A549 (cell line): ENCODE measurements at regions not wholly inside any gene's neighbourhood (a gene's known extent, or its start where the extent isn't known, plus 50 kb on each side); places are given as distances from the start of the nearest gene placed in this dataset.

Experiments
- ATAC-seq, 2 experiments: fragments of 200-7000 bp in 1 of 2; fragments of >200 bp in 1 of 2; cut with Nextera tagmentation in 1 of 2; cut with Tn5 transposase in 1 of 2; 3 replicates each; pipeline versions ENCODE4 v1.8.0 to v1.9.1; 2018 to 2020; ENCODE audit warnings: mild to moderate bottlenecking in 1 of 2, moderate library complexity in 1 of 2
- CTCF ChIA-PET: fragments of 300-600 bp; sonication (Branson Sonifier 250); formaldehyde crosslinking; extraction: SDS; loops from one replicate; lab custom pipeline; 2021; ENCODE audit warnings: antibody characterized with exemption, inconsistent platforms; lab: Yijun Ruan, JAX
- POLR2A ChIA-PET: fragments of 350-600 bp; formaldehyde crosslinking; extraction: SDS; loops from one replicate; lab custom pipeline; 2021; ENCODE audit warnings: antibody characterized with exemption, inconsistent platforms; lab: Yijun Ruan, JAX
- DNase-seq, 2 experiments: peaks; one replicate each; pipeline versions ENCODE4 v3.0.0 to v3.0.0-alpha.2; 2011 to 2016; ENCODE audit warnings: low read depth in 1 of 2, low spot score in 1 of 2
- FAIRE-seq: peaks from 2 replicates; lab custom pipeline; 2011; peaks lifted over from hg19 to GRCh38; lab: Jason Lieb, UNC
- H3K27ac ChIP-seq, 2 experiments: fragments of >200 bp; sonication (Bioruptor Twin); formaldehyde crosslinking; 3 replicates each; pipeline ENCODE4 v1.5.1; 2016 to 2017
- H3K4me1 ChIP-seq: fragments of >200 bp; sonication (Bioruptor Twin); formaldehyde crosslinking; 3 replicates; pipeline ENCODE4 v1.6.1; 2016
- H3K4me2 ChIP-seq: fragments of >200 bp; sonication (Bioruptor Twin); formaldehyde crosslinking; 3 replicates; pipeline ENCODE4 v1.6.1; 2016
- H3K4me3 ChIP-seq: fragments of >200 bp; sonication (Bioruptor Twin); formaldehyde crosslinking; 3 replicates; pipeline ENCODE4 v1.5.1; 2016
- H3K9me3 ChIP-seq: fragments of >200 bp; sonication (Bioruptor Twin); formaldehyde crosslinking; 3 replicates; pipeline ENCODE4 v1.6.1; 2016
- CBX2 ChIP-seq: fragments of 200-600 bp; sonication (generic); IDR thresholded peaks from 2 replicates; pipeline ENCODE4 v1.6.1; 2016; ENCODE audit warnings: low read depth, mild to moderate bottlenecking, borderline replicate concordance
- CBX8 ChIP-seq: fragments of 200-600 bp; sonication (generic); IDR thresholded peaks from 2 replicates; pipeline ENCODE4 v1.6.1; 2016
- CEBPB ChIP-seq, 2 experiments: fragments of >200 bp in 1 of 2; sonication (Bioruptor Twin) in 1 of 2; formaldehyde crosslinking in 1 of 2; IDR thresholded peaks; 2 replicates each; pipeline ENCODE4 v1.6.1; 2012 to 2016
- CHD2 ChIP-seq: fragments of 150-350 bp; IDR thresholded peaks from 2 replicates; pipeline ENCODE4 v1.6.1; 2014; ENCODE audit warnings: low read length; ENCODE audit not compliant: partially characterized antibody
- CTCF ChIP-seq: fragments of >200 bp; sonication (Bioruptor Twin); formaldehyde crosslinking; IDR thresholded peaks from 3 replicates; pipeline ENCODE4 v1.5.1; 2016
- E2F6 ChIP-seq: IDR thresholded peaks from 2 replicates; pipeline ENCODE4 v1.6.1; 2012; ENCODE audit warnings: low read depth, borderline replicate concordance
- EHF ChIP-seq: fragments of 250-450 bp; sonication (Bioruptor Pico); IDR thresholded peaks from 2 replicates; pipeline ENCODE4 v1.5.0; 2020; ENCODE audit warnings: mild to moderate bottlenecking
- ELK1 ChIP-seq: fragments of 150-350 bp; IDR thresholded peaks from 2 replicates; pipeline ENCODE4 v1.6.1; 2014; ENCODE audit warnings: low read depth, mild to moderate bottlenecking, low read length
- FOXS1 ChIP-seq: fragments of 250-450 bp; sonication (Bioruptor Pico); IDR thresholded peaks from 2 replicates; pipeline ENCODE4 v1.5.0; 2020; ENCODE audit warnings: mild to moderate bottlenecking, moderate library complexity
- HDAC2 ChIP-seq: fragments of 200-600 bp; sonication (generic); IDR thresholded peaks from 2 replicates; pipeline ENCODE4 v1.6.1; 2016
- HES2 ChIP-seq: fragments of >200 bp; sonication (Bioruptor Twin); formaldehyde crosslinking; IDR thresholded peaks from 2 replicates; pipeline ENCODE4 v1.6.1; 2016
- HEYL ChIP-seq: fragments of 250-450 bp; sonication (Bioruptor Pico); IDR thresholded peaks from 2 replicates; pipeline ENCODE4 v1.8.0; 2021; ENCODE audit warnings: mild to moderate bottlenecking, moderate library complexity
- HOXB13 ChIP-seq: fragments of 250-450 bp; sonication (Bioruptor Pico); IDR thresholded peaks from 2 replicates; pipeline ENCODE4 v1.5.0; 2020; ENCODE audit warnings: low read depth, mild to moderate bottlenecking, moderate library complexity
- HOXB5 ChIP-seq: fragments of 250-450 bp; sonication (Bioruptor Pico); IDR thresholded peaks from 2 replicates; pipeline ENCODE4 v1.5.0; 2020; ENCODE audit warnings: mild to moderate bottlenecking, moderate library complexity
- JUNB ChIP-seq: fragments of >200 bp; sonication (Bioruptor Twin); formaldehyde crosslinking; IDR thresholded peaks from 2 replicates; pipeline ENCODE4 v1.6.1; 2016
- KDM1A ChIP-seq: fragments of 200-600 bp; sonication (generic); IDR thresholded peaks from 2 replicates; pipeline ENCODE4 v1.6.1; 2016; ENCODE audit warnings: low read depth, mild to moderate bottlenecking
- MAX ChIP-seq: IDR thresholded peaks from 2 replicates; pipeline ENCODE4 v1.6.1; 2012
- MAZ ChIP-seq: fragments of 150-350 bp; IDR thresholded peaks from 2 replicates; pipeline ENCODE4 v1.6.1; 2014; ENCODE audit warnings: antibody characterized with exemption, low read depth, low read length, borderline replicate concordance
- NFE2L2 ChIP-seq: fragments of 150-350 bp; conservative IDR thresholded peaks from 2 replicates; pipeline ENCODE4 v1.6.1; 2014; ENCODE audit warnings: low read length
- NPAS2 ChIP-seq: fragments of 250-450 bp; sonication (Bioruptor Pico); IDR thresholded peaks from 2 replicates; pipeline ENCODE4 v1.8.0; 2022; ENCODE audit warnings: mild to moderate bottlenecking, moderate library complexity, borderline replicate concordance
- NR3C1 ChIP-seq: fragments of >200 bp; sonication (Bioruptor Twin); formaldehyde crosslinking; IDR thresholded peaks from 3 replicates; pipeline ENCODE4 v1.6.1; 2017
- PHF8 ChIP-seq: fragments of 200-600 bp; sonication (generic); IDR thresholded peaks from 2 replicates; pipeline ENCODE4 v1.6.1; 2016; ENCODE audit warnings: low read depth, mild to moderate bottlenecking, antibody characterized with exemption, moderate library complexity, borderline replicate concordance
- POLR2A ChIP-seq: IDR thresholded peaks from 2 replicates; pipeline ENCODE4 v1.6.1; 2012; ENCODE audit warnings: mild to moderate bottlenecking, low read length
- POLR2AphosphoS2 ChIP-seq: conservative IDR thresholded peaks from 2 replicates; pipeline ENCODE4 v1.6.1; 2012; ENCODE audit warnings: low read length, improper control_type of control experiment, inconsistent platforms
- RAD21 ChIP-seq, 2 experiments: fragments of >200 bp in 1 of 2; sonication (Bioruptor Twin) in 1 of 2; formaldehyde crosslinking in 1 of 2; IDR thresholded peaks in 1 of 2; conservative IDR thresholded peaks in 1 of 2; 2 replicates in 1 of 2; 3 replicates in 1 of 2; pipeline ENCODE4 v1.6.1; 2012 to 2018; ENCODE audit warnings: inconsistent platforms in 1 of 2
- RARB ChIP-seq: fragments of 250-450 bp; sonication (Bioruptor Pico); IDR thresholded peaks from 2 replicates; pipeline ENCODE4 v1.8.0; 2021; ENCODE audit warnings: mild to moderate bottlenecking, moderate library complexity
- RFX5 ChIP-seq: fragments of 450-650 bp; IDR thresholded peaks from 2 replicates; pipeline ENCODE4 v1.7.1; 2014; ENCODE audit warnings: antibody characterized with exemption, mild to moderate bottlenecking, moderate library complexity
- SMC3 ChIP-seq: fragments of >200 bp; sonication (Bioruptor Twin); formaldehyde crosslinking; IDR thresholded peaks from 3 replicates; pipeline ENCODE4 v1.6.1; 2018; ENCODE audit warnings: inconsistent platforms
- SREBF2 ChIP-seq: fragments of 450-650 bp; IDR thresholded peaks from 2 replicates; pipeline ENCODE4 v1.6.1; 2014; ENCODE audit warnings: mild to moderate bottlenecking, moderate library complexity
- TFCP2L1 ChIP-seq: fragments of 250-450 bp; sonication (Bioruptor Pico); IDR thresholded peaks from 2 replicates; pipeline ENCODE4 v1.5.0; 2021; ENCODE audit warnings: mild to moderate bottlenecking
- TP53 ChIP-seq: fragments of 250-450 bp; sonication (Bioruptor Pico); IDR thresholded peaks from 2 replicates; pipeline ENCODE4 v1.5.0; 2021; ENCODE audit warnings: mild to moderate bottlenecking, moderate library complexity
- ZC3H11A ChIP-seq: fragments of 450-650 bp; IDR thresholded peaks from 2 replicates; pipeline ENCODE4 v1.6.1; 2014; ENCODE audit warnings: antibody characterized with exemption, mild to moderate bottlenecking
- ZNF302 ChIP-seq: fragments of 250-450 bp; sonication (Bioruptor Pico); IDR thresholded peaks from 2 replicates; pipeline ENCODE4 v1.9.0; 2021; ENCODE audit warnings: inconsistent platforms, mild to moderate bottlenecking, moderate library complexity
- WGBS: methylation state at CpG from one replicate; pipeline ENCODE4 v1.1.6; 2017; ENCODE audit errors: missing lambda C conversion rate; 5-methylcytosine and 5-hydroxymethylcytosine counted together

- DNase-seq: no peak
- Histone ChIP-seq H3K4me1 (no peaks in the 10 kb centered on the region), H3K27ac (no peak overlapping the region), H3K4me3 (no peak overlapping the region), H3K4me2 (no peak overlapping the region), H3K9me3 (no peaks in the 10 kb centered on the region)
- ChIA-PET POLR2A (interaction anchor here (0.5 kb wide), 1 partner anchor 610 kb away, joined by 4 read pairs; no protein-coding TSS in a partner anchor), CTCF (no interaction called here)
- no peak for FAIRE-seq
- no peak for ATAC-seq
- TF ChIP-seq FOXS1 (CRISPR knock-in tag) (no peak), HEYL (CRISPR knock-in tag) (no peak), NFE2L2 (no peak), CBX8 (no peak), CEBPB (IDR thresholded peaks at IDR 0.05) (no peak), TP53 (CRISPR knock-in tag) (no peak), EHF (CRISPR knock-in tag) (no peak), ZC3H11A (no peak), KDM1A (no peak), SREBF2 (no peak), NPAS2 (CRISPR knock-in tag) (no peak), HOXB5 (CRISPR knock-in tag) (no peak), HDAC2 (no peak), JUNB (no peak), RARB (CRISPR knock-in tag) (no peak), CBX2 (no peak), CHD2 (no peak), HOXB13 (no peak), NR3C1 (no peak), CTCF (no peak)
- WGBS: 2% methylated on average over 2 of the region's 2 CpGs
These were observed 62.7 kb upstream of the MROH9 start for GRCh38 chr1:170872663-170873062.

GRCh38 chr1:170874671-170875070 lies 60.7 kb upstream of the MROH9 start:
- CTCF ChIA-PET: no interaction called here
- DNase-seq (no peak), ATAC-seq (no peak), FAIRE-seq (no peak)
- no peak for TF ChIP-seq POLR2AphosphoS2
- no peak for TF ChIP-seq ZNF302 (CRISPR knock-in tag)
- no peak for TF ChIP-seq EHF (CRISPR knock-in tag)
- no peak for TF ChIP-seq ZC3H11A
- no peak for TF ChIP-seq HOXB13
- TF ChIP-seq NFE2L2: no peak
- Histone ChIP-seq H3K9me3 (no peaks in the 10 kb centered on the region), H3K27ac (no peak overlapping the region), H3K4me2 (no peak overlapping the region), H3K4me3 (no peak overlapping the region), H3K4me1 (no peaks in the 10 kb centered on the region)
- POLR2A ChIA-PET: no interaction called here
- WGBS: 0% methylated on average over 1 of the region's 1 CpG

- Histone ChIP-seq H3K4me1 (no peaks in the 10 kb centered on the region), H3K9me3 (no peaks in the 10 kb centered on the region), H3K4me2 (no peak overlapping the region), H3K27ac (no peak overlapping the region), H3K4me3 (no peak overlapping the region)
- peak; percentile 39 for FAIRE-seq
- WGBS: under 1% methylated on average over 5 of the region's 5 CpGs
- ChIA-PET CTCF (interaction anchor here (0.6 to 1.1 kb wide), 4 partner anchors 9 to 1330 kb away, joined by 3 to 4 read pairs (median 4); no protein-coding TSS in a partner anchor), POLR2A (no interaction called here)
- peak in 1 of 2 experiments; percentile 4 for DNase-seq
- peak in 1 of 2 experiments; percentile 39; a peak in 2 of 6 replicates for ATAC-seq
- TF ChIP-seq TFCP2L1 (CRISPR knock-in tag): no peak
- peak; percentile 58 to 68 for TF ChIP-seq RAD21 (conservative IDR thresholded peaks at IDR 0.05 in 1 of 2, IDR thresholded peaks at IDR 0.05 in 1 of 2)
- no peak for TF ChIP-seq MAX
- no peak for TF ChIP-seq E2F6
- TF ChIP-seq PHF8: no peak
- no peak for TF ChIP-seq RFX5
- TF ChIP-seq MAZ: no peak
- no peak for TF ChIP-seq HES2
- peak; percentile 48; the same call in 2 of the 3 replicates for TF ChIP-seq SMC3
- TF ChIP-seq POLR2A: no peak
- TF ChIP-seq ELK1: no peak
- TF ChIP-seq CBX2: no peak
These were observed 53.8 kb upstream of the MROH9 start for GRCh38 chr1:170881268-170882265.
